Central memory CD4-positive, alpha-beta T cell (primary cell): ENCODE measurements at regions not wholly inside any gene's neighbourhood (a gene's known extent, or its start where the extent isn't known, plus 50 kb on each side); places are given as distances from the start of the nearest gene placed in this dataset.

ENCODE experiments used
- DNase-seq: peaks from one replicate; pipeline ENCODE4 v3.0.0; 2022

- no peak for DNase-seq
These were observed 1014.2 kb upstream of the CDH8 start for GRCh38 chr16:63050391-63050790.

DNA sequence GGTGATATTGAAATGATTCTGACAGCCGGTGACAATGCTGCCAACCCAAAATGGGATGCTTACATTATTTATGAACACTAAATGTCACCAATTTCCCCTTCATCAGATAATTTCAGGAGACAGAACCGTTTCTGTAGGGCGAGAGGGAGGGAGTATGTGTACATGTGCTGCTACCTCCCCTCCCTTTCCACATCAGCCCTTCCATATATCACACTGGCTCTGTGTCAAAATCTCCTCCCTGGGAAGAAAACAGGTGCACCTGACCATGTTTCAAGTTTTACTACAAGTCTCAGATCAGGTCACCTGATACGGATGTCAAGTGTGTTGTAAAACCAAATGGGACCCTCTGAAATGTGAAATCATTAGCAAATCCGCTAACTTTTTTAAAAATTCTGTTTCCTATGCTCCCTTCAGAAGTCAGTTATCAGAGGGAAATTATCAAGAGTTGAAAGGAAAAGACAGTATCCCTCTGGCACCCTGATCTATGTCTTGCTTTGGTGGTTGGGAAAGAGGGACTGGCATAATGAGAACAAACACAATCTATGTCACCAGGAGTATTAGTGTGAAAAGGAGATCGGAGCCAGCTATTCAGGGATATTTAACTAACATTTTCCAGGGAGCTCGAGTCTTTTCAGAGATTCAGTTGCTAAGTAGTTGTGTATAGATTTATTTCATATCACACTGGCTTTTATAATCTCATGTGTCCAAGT is 1002.3 kb upstream of the CDH8 start:
- DNase-seq = no peak

- DNase-seq = no peak
These were observed 1001.6 kb upstream of the CDH8 start for GRCh38 chr16:63037761-63038396.

GRCh38 chr16:63018581-63019223 is 982.5 kb upstream of the CDH8 start:
- no peak for DNase-seq

GRCh38 chr16:63008688-63009087 is 972.5 kb upstream of the CDH8 start:
- no peak for DNase-seq

DNA sequence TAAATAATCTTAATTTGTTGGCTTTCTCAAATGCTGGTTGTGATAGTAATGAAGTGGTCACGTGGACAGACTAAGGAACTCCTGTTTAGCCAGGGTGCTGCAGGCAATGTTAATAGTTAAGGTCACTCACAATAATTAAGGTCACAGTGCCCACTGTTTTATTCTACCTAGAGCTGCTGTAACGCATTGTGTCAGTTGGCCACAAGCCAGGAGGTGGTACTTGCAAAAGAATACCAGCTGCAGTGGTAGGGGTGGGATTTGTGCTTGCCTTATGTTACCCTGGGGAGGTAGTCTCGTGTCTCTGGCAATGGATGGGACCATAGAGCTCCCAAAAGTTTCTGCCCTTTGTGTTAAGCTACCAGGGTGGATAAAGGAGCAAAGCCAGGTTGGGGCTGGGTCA is 969.1 kb upstream of the CDH8 start:
- no peak for DNase-seq

GRCh38 chr16:62989480-62989879 is 953.2 kb upstream of the CDH8 start:
- no peak for DNase-seq

- no peak for DNase-seq
These were observed 949.5 kb upstream of the CDH8 start for GRCh38 chr16:62985722-62986121.

GRCh38 chr16:62978451-62978850 is 942.2 kb upstream of the CDH8 start:
- DNase-seq = no peak

GRCh38 chr16:62977876-62978275 is 941.6 kb upstream of the CDH8 start:
- DNase-seq = no peak

DNA sequence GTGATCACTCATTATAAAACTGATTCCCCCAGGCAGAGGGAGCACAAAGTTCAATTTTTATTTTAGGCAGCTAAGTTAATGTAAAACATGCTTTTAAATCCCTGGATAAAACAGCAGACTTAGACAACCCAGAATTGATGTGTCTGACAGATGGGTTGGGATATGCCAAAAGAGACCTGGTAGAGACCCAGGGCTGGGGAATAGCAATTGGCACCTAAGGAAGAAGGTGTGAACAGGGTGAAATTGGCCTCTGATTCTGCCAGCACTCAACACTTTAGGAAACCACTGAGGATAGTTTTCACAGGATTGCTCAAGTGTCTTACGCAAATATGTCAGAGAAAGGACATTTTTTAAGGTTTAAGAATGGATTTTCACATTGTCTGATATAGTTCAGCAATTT is 938.2 kb upstream of the CDH8 start:
- DNase-seq = no peak

DNA sequence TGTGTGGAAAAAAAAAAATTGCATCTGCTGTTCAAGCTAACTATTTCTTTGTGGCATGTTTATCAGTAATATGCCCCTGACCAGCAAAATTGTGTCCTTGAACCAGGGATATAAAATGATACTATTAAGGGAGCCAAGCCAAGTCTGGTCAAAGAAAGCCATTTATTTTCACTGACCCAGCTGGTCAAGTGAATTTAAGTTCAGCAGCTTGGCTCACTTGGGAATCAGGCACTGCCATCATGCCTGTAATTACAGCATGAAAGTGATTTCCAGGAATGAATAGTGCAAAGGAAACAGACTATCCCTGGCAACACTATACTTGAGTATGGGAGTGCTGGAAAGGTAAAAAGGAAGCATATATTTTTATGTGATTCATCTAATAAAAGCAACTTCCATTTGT is 934.6 kb upstream of the CDH8 start:
- DNase-seq = no peak

GRCh38 chr16:62969711-62970318 is 933.6 kb upstream of the CDH8 start:
- DNase-seq = no peak

DNA sequence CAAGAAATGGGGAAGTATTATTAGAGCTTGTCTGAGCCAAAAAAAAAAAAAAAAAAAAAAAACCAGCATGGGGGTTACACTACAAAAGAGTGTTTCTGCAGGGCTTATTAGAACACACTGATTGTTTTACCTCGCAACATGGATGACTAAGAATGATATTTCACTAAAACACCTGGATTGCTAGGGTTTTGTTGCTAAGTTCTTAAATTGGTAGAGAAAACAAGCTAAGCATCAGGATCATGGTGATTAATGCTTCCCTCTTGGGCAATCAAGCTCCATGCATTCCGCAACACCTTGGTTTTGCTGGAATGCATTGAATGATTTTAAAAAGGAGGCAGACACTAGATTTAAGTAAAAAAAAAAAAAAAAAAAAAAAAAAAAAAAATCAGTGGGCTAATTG is 931.4 kb upstream of the CDH8 start:
- no peak for DNase-seq

- no peak for DNase-seq
These were observed 930.9 kb upstream of the CDH8 start for GRCh38 chr16:62967163-62967562.

GRCh38 chr16:62966626-62967025 is 930.4 kb upstream of the CDH8 start:
- no peak for DNase-seq

DNA sequence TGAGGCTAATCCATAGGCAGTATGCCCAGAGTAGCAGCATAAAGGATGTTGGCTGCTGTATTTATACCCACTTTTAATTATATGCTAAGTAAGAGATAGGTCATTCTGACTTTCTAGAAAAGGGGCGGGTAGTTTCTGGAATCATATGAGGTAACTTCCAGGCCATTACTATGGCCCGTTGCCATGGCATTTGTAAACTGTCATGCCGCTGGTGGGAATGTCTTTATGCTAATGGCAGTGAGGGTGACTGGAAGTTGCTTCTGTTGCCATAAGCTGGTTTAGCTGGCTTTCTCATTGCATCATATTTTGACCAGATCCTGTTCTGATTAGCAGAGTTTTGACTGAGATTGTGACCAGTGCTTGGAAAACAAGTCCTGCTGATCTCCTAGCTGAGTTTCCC is 929.6 kb upstream of the CDH8 start:
- no peak for DNase-seq

DNA sequence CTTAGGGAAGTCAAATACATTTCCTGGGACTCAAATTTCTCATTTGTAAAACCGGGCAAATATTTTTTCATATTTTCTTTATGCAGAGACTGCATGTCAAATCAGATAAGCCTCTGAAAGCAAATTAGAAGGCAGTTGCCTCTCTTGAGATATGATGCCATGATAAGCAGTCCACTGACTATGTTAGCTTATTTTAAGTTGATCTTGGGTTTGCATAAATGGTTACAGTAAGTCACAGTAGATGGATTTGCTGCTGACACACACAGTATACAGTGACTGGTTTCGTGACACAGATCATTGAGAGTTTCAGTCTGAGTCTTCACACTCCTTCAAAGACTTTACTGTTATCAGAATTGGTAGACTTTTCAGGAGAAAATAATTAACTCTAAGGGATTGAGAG is 927.6 kb upstream of the CDH8 start:
- DNase-seq = no peak

DNA sequence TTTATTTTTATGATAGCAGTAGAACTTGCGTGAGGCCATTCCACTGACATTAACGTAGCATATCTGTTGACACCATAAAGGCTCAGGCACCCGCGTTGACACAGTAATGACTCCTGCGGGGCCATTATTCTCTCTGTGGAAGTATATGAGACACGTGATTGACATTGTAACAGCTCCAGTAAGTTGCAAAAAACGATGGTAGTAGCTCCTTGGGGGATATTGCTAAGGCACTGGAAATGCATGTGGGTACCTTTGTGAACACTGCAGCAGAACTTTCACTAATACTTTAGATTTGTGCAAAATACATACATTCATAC is 918.8 kb upstream of the CDH8 start:
- DNase-seq = no peak

GRCh38 chr16:62954144-62955032 is 918.1 kb upstream of the CDH8 start:
- DNase-seq = no peak

GRCh38 chr16:62950351-62950750 is 914.1 kb upstream of the CDH8 start:
- DNase-seq = no peak

GRCh38 chr16:62940569-62940968 is 904.3 kb upstream of the CDH8 start:
- no peak for DNase-seq

GRCh38 chr16:62939687-62940086 is 903.4 kb upstream of the CDH8 start:
- no peak for DNase-seq
